HG02571 (cell line): ENCODE measurements at regions not wholly inside any gene's neighbourhood (a gene's known extent, or its start where the extent isn't known, plus 50 kb on each side); places are given as distances from the start of the nearest gene placed in this dataset.

Source experiments
- ATAC-seq: cut with Tn5 transposase; IDR thresholded peaks from one replicate; pipeline ENCODE4 v1.9.1; 2021; ENCODE audit warnings: mild to moderate bottlenecking, moderate library complexity; ENCODE audit not compliant: unreplicated experiment

GRCh38 chr10:117669122-117669521 is 126.6 kb downstream of the EMX2 start:
- ATAC-seq: no peak

- no peak for ATAC-seq
These were observed 127.8 kb downstream of the EMX2 start for GRCh38 chr10:117670116-117670904.

- ATAC-seq: no peak
These were observed 130.9 kb downstream of the EMX2 start for GRCh38 chr10:117673230-117674010.

GRCh38 chr10:117674201-117674600 is 131.7 kb downstream of the EMX2 start:
- ATAC-seq: no peak

GRCh38 chr10:117674646-117675045 is 132.1 kb downstream of the EMX2 start:
- no peak for ATAC-seq

GRCh38 chr10:117675514-117676055 is 133.0 kb downstream of the EMX2 start:
- ATAC-seq: no peak

GRCh38 chr10:117677239-117677638 is 134.7 kb downstream of the EMX2 start:
- ATAC-seq: no peak

GRCh38 chr10:117677890-117678500 is 135.4 kb downstream of the EMX2 start:
- no peak for ATAC-seq

- no peak for ATAC-seq
These were observed 138.1 kb downstream of the EMX2 start for GRCh38 chr10:117680601-117681000.

- no peak for ATAC-seq
These were observed 138.6 kb downstream of the EMX2 start for GRCh38 chr10:117681104-117681503.

- no peak for ATAC-seq
These were observed 141.6 kb downstream of the EMX2 start for GRCh38 chr10:117684046-117684610.

- no peak for ATAC-seq
These were observed 142.2 kb downstream of the EMX2 start for GRCh38 chr10:117684672-117685211.

- no peak for ATAC-seq
These were observed 142.9 kb downstream of the EMX2 start for GRCh38 chr10:117685431-117685830.

- ATAC-seq: no peak
These were observed 144.1 kb downstream of the EMX2 start for GRCh38 chr10:117686606-117687005.

GRCh38 chr10:117688358-117688757 is 145.8 kb downstream of the EMX2 start:
- no peak for ATAC-seq

GRCh38 chr10:117689566-117689965 is 147.0 kb downstream of the EMX2 start:
- ATAC-seq: no peak

GRCh38 chr10:117690359-117690758 is 147.8 kb downstream of the EMX2 start:
- no peak for ATAC-seq

GRCh38 chr10:117694190-117694589 is 151.6 kb downstream of the EMX2 start:
- no peak for ATAC-seq

- no peak for ATAC-seq
These were observed 154.9 kb downstream of the EMX2 start for GRCh38 chr10:117697402-117697801.

- no peak for ATAC-seq
These were observed 156.3 kb downstream of the EMX2 start for GRCh38 chr10:117698809-117699208.
